Panc1 (cell line): ENCODE measurements at regions not wholly inside any gene's neighbourhood (a gene's known extent, or its start where the extent isn't known, plus 50 kb on each side); places are given as distances from the start of the nearest gene placed in this dataset.

Experiments used
- POLR2AphosphoS5 ChIP-seq: IDR thresholded peaks from 2 replicates; pipeline ENCODE4 v1.6.1; 2012; ENCODE audit warnings: mild to moderate bottlenecking, low read depth, low read length, moderate library complexity
- SIN3A ChIP-seq: IDR thresholded peaks from 2 replicates; pipeline ENCODE4 v1.6.1; 2012; ENCODE audit warnings: low read depth, mild to moderate bottlenecking, low read length, moderate library complexity, borderline replicate concordance; ENCODE audit not compliant: insufficient read depth
- TF ChIP-seq, protein P1 (sequence below), 2 experiments: IDR thresholded peaks; 2 replicates each; pipeline ENCODE4 v1.6.1; 2011 to 2012; ENCODE audit warnings: low read depth in 2 of 2, control low read depth in 1 of 2, low read length in 1 of 2, mild to moderate bottlenecking in 1 of 2, moderate library complexity in 1 of 2; ENCODE audit not compliant: insufficient read depth in 1 of 2
- TF ChIP-seq, protein P2 (sequence below): fragments of 450-650 bp; IDR thresholded peaks from 2 replicates; pipeline ENCODE4 v1.5.1; 2017; ENCODE audit warnings: mild to moderate bottlenecking

DNA sequence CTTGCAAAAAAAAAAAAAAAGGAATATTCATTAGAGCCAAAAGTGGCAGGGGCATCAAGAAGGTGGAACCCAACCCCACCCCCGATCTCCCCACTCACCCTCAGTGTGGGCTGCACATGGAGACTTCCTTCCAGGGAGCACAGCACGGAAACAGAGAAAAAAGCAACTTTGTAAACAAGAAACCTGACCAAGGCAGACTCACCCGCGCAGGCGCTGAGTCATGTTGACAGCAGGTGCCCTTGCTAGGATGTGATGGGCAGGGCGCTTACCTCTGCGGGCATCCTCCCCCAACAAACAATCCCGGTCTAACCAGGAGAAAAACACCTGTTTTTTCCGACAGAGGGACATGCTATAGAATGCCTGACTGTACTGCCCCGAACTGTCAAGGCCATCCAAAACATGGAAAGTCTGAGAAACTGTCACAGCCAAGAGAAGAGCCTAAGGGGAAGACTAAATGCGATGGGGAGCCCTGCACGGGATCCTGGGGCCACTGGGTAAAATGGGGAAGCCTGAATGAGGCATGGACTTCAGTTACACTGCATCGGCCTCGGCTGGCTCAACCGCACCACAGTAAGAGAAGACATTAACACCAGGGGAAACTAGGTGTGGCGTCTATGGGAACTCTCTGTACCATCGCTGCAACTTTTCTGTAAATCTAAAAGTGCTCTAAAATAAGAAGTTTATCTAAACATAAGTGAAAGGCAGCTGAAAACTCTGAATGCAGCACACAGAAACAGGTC lies 66.7 kb upstream of the GATA2 start:
- TF ChIP-seq, protein P1, sequence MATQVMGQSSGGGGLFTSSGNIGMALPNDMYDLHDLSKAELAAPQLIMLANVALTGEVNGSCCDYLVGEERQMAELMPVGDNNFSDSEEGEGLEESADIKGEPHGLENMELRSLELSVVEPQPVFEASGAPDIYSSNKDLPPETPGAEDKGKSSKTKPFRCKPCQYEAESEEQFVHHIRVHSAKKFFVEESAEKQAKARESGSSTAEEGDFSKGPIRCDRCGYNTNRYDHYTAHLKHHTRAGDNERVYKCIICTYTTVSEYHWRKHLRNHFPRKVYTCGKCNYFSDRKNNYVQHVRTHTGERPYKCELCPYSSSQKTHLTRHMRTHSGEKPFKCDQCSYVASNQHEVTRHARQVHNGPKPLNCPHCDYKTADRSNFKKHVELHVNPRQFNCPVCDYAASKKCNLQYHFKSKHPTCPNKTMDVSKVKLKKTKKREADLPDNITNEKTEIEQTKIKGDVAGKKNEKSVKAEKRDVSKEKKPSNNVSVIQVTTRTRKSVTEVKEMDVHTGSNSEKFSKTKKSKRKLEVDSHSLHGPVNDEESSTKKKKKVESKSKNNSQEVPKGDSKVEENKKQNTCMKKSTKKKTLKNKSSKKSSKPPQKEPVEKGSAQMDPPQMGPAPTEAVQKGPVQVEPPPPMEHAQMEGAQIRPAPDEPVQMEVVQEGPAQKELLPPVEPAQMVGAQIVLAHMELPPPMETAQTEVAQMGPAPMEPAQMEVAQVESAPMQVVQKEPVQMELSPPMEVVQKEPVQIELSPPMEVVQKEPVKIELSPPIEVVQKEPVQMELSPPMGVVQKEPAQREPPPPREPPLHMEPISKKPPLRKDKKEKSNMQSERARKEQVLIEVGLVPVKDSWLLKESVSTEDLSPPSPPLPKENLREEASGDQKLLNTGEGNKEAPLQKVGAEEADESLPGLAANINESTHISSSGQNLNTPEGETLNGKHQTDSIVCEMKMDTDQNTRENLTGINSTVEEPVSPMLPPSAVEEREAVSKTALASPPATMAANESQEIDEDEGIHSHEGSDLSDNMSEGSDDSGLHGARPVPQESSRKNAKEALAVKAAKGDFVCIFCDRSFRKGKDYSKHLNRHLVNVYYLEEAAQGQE (IDR thresholded peaks at IDR 0.05; ENCODE audit: insufficient read depth in 1 of 2, low read depth in 2 of 2, low read length in 1 of 2): no peak
- TF ChIP-seq, protein P2, sequence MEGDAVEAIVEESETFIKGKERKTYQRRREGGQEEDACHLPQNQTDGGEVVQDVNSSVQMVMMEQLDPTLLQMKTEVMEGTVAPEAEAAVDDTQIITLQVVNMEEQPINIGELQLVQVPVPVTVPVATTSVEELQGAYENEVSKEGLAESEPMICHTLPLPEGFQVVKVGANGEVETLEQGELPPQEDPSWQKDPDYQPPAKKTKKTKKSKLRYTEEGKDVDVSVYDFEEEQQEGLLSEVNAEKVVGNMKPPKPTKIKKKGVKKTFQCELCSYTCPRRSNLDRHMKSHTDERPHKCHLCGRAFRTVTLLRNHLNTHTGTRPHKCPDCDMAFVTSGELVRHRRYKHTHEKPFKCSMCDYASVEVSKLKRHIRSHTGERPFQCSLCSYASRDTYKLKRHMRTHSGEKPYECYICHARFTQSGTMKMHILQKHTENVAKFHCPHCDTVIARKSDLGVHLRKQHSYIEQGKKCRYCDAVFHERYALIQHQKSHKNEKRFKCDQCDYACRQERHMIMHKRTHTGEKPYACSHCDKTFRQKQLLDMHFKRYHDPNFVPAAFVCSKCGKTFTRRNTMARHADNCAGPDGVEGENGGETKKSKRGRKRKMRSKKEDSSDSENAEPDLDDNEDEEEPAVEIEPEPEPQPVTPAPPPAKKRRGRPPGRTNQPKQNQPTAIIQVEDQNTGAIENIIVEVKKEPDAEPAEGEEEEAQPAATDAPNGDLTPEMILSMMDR: no peak
- no peak for TF ChIP-seq SIN3A
- TF ChIP-seq POLR2AphosphoS5: no peak
